ENCODE measurements at regions not wholly inside any gene's neighbourhood (a gene's known extent, or its start where the extent isn't known, plus 50 kb on each side); places are given as distances from the start of the nearest gene placed in this dataset.

GRCh38 chr22:49548356-49549202, 279.1 kb downstream of the BRD1 start:
- TF ChIP-seq EZH2phosphoT487 (IDR thresholded peaks at IDR 0.05; ENCODE audit: insufficient read depth, low read depth) (no peak), EZH2 (IDR thresholded peaks at IDR 0.05; ENCODE audit: insufficient read depth, poor library complexity, severe bottlenecking) (no peak)
